IMR-90 (cell line): ENCODE measurements at regions not wholly inside any gene's neighbourhood (a gene's known extent, or its start where the extent isn't known, plus 50 kb on each side); places are given as distances from the start of the nearest gene placed in this dataset.

ENCODE experiments used
- ATAC-seq: fragments of 200-7000 bp; cut with Tn5 transposase; 2 replicates; pipeline ENCODE4 v1.9.1; 2020; ENCODE audit warnings: low read depth, mild to moderate bottlenecking, moderate library complexity
- BruUV-seq: library from RNA; stranded (reverse); fragments of 400-500 nt; replicated peaks from 2 replicates; lab custom pipeline; 2021; lab: Mats Ljungman, UMichigan
- CTCF ChIA-PET: fragments of 300-600 bp; formaldehyde crosslinking; extraction: SDS; loops from one replicate; lab custom pipeline; 2021; ENCODE audit warnings: antibody characterized with exemption; lab: Yijun Ruan, JAX
- POLR2A ChIA-PET: fragments of 300-600 bp; sonication (Branson Sonifier 250); formaldehyde crosslinking; loops from one replicate; lab custom pipeline; 2022; ENCODE audit warnings: antibody characterized with exemption; ENCODE audit not compliant: unreplicated experiment; lab: Charles Lee
- DNase-seq: peaks from one replicate; pipeline ENCODE4 v3.0.0; 2013
- H2AFZ ChIP-seq: replicated peaks from 2 replicates; pipeline ENCODE3; 2013; ENCODE audit warnings: low read length, mild to moderate bottlenecking; ENCODE audit not compliant: poor library complexity
- H2AK5ac ChIP-seq: 2 replicates; pipeline ENCODE4 v1.6.1; 2013; ENCODE audit warnings: low read depth, low read length, inconsistent platforms
- H2AK9ac ChIP-seq: replicated peaks from 2 replicates; pipeline ENCODE3; 2013; ENCODE audit warnings: mild to moderate bottlenecking, low read depth, low read length, moderate library complexity; ENCODE audit not compliant: poor library complexity
- H2BK120ac ChIP-seq: 2 replicates; pipeline ENCODE4 v1.6.1; 2013; ENCODE audit warnings: low read depth, low read length, inconsistent platforms
- H2BK15ac ChIP-seq: 3 replicates; pipeline ENCODE4 v1.6.1; 2013; ENCODE audit warnings: low read depth, low read length, inconsistent platforms
- H2BK20ac ChIP-seq: 2 replicates; pipeline ENCODE4 v1.6.1; 2013; ENCODE audit warnings: low read depth, mild to moderate bottlenecking, inconsistent platforms, low read length, moderate library complexity
- H2BK5ac ChIP-seq: 2 replicates; pipeline ENCODE4 v1.6.1; 2013; ENCODE audit warnings: mild to moderate bottlenecking, low read depth, low read length, inconsistent platforms; ENCODE audit not compliant: poor library complexity, severe bottlenecking
- H3K14ac ChIP-seq: replicated peaks from 2 replicates; pipeline ENCODE4 v1.6.1; 2013; ENCODE audit warnings: low read depth, low read length, inconsistent platforms
- H3K18ac ChIP-seq: 2 replicates; pipeline ENCODE4 v1.6.1; 2013; ENCODE audit warnings: low read depth, low read length, control low read depth
- H3K23ac ChIP-seq: 2 replicates; pipeline ENCODE4 v1.6.1; 2013; ENCODE audit warnings: low read depth, low read length, inconsistent platforms
- H3K27ac ChIP-seq: 2 replicates; pipeline ENCODE4 v1.5.1; 2013; ENCODE audit warnings: mild to moderate bottlenecking, control low read depth, low read length; ENCODE audit not compliant: insufficient read depth
- H3K27me3 ChIP-seq: 2 replicates; pipeline ENCODE4 v1.6.1; 2013; ENCODE audit warnings: low read length; ENCODE audit not compliant: control insufficient read depth, insufficient read depth
- H3K36me3 ChIP-seq: 2 replicates; pipeline ENCODE4 v1.6.1; 2013; ENCODE audit warnings: low read length, mixed read lengths; ENCODE audit not compliant: control insufficient read depth, insufficient read depth
- H3K4ac ChIP-seq: 2 replicates; pipeline ENCODE4 v1.6.1; 2013; ENCODE audit warnings: low read depth, low read length, inconsistent platforms
- H3K4me1 ChIP-seq: 2 replicates; pipeline ENCODE4 v1.6.1; 2013; ENCODE audit warnings: low read length, mixed read lengths; ENCODE audit not compliant: control insufficient read depth, insufficient read depth
- H3K4me2 ChIP-seq: 2 replicates; pipeline ENCODE4 v1.6.1; 2013; ENCODE audit warnings: low read depth, mild to moderate bottlenecking, control low read depth, low read length, moderate library complexity
- H3K4me3 ChIP-seq: 2 replicates; pipeline ENCODE4 v1.5.1; 2013; ENCODE audit warnings: low read depth, mild to moderate bottlenecking, control low read depth, low read length, moderate library complexity; ENCODE audit not compliant: insufficient read depth
- H3K56ac ChIP-seq: 2 replicates; pipeline ENCODE4 v1.6.1; 2013; ENCODE audit warnings: low read length, inconsistent platforms; ENCODE audit not compliant: insufficient read depth; ENCODE audit errors: extremely low read depth
- H3K79me1 ChIP-seq, 2 experiments: 2 replicates each; pipeline ENCODE4 v1.6.1; 2013; ENCODE audit warnings: low read length in 2 of 2, inconsistent platforms in 1 of 2, low read depth in 1 of 2
- H3K9ac ChIP-seq: 2 replicates; pipeline ENCODE4 v1.6.1; 2013; ENCODE audit warnings: low read depth, low read length, control low read depth
- H3K9me1 ChIP-seq: 2 replicates; pipeline ENCODE4 v1.6.1; 2013; ENCODE audit warnings: low read length, inconsistent platforms; ENCODE audit not compliant: insufficient read depth
- H3K9me3 ChIP-seq: 2 replicates; pipeline ENCODE4 v1.6.1; 2013; ENCODE audit warnings: low read length; ENCODE audit not compliant: control insufficient read depth, insufficient read depth
- H4K20me1 ChIP-seq: 2 replicates; pipeline ENCODE4 v1.6.1; 2013; ENCODE audit warnings: low read length, inconsistent platforms; ENCODE audit not compliant: insufficient read depth
- H4K5ac ChIP-seq: 2 replicates; pipeline ENCODE4 v1.6.1; 2013; ENCODE audit warnings: mild to moderate bottlenecking, low read depth, low read length, control low read depth
- H4K8ac ChIP-seq, 2 experiments: 2 replicates each; pipeline ENCODE4 v1.6.1; 2013; ENCODE audit warnings: low read depth in 2 of 2, low read length in 2 of 2, control low read depth in 1 of 2, inconsistent platforms in 1 of 2
- H4K91ac ChIP-seq: 2 replicates; pipeline ENCODE4 v1.6.1; 2013; ENCODE audit warnings: low read depth, low read length, inconsistent platforms; ENCODE audit not compliant: insufficient read depth
- FOS ChIP-seq: fragments of 150-350 bp; IDR thresholded peaks from 2 replicates; pipeline ENCODE4 v1.6.1; 2016; ENCODE audit warnings: low read depth, low read length
- MXI1 ChIP-seq: IDR thresholded peaks from 2 replicates; pipeline ENCODE4 v1.6.1; 2012; ENCODE audit warnings: low read depth, mild to moderate bottlenecking, low read length, moderate library complexity, borderline replicate concordance
- NFE2L2 ChIP-seq: fragments of 150-350 bp; IDR thresholded peaks from 2 replicates; pipeline ENCODE4 v1.6.1; 2016; ENCODE audit warnings: low read depth, mild to moderate bottlenecking, low read length
- RAD21 ChIP-seq: IDR thresholded peaks from 2 replicates; pipeline ENCODE4 v1.6.1; 2012; ENCODE audit warnings: low read length, improper control_type of control experiment
- RFX5 ChIP-seq: IDR thresholded peaks from 2 replicates; pipeline ENCODE4 v1.8.0; 2012; ENCODE audit warnings: low read depth, mild to moderate bottlenecking, low read length, moderate library complexity
- SMC3 ChIP-seq: fragments of 150-350 bp; IDR thresholded peaks from 2 replicates; pipeline ENCODE4 v1.6.1; 2016; ENCODE audit warnings: low read depth, mild to moderate bottlenecking, antibody characterized with exemption, low read length, moderate library complexity
- WGBS, 2 experiments: methylation state at CpG; one replicate each; pipeline versions ENCODE4 v1.1.5 to v1.1.7; 2013; ENCODE audit warnings: missing lambda C conversion rate in 2 of 2; ENCODE audit not compliant: insufficient read length in 1 of 2; ENCODE audit errors: extremely low coverage in 2 of 2; 5-methylcytosine and 5-hydroxymethylcytosine counted together
- dilution Hi-C: fragments of 300-500 bp; cut with HindIII; formaldehyde crosslinking; loops from one replicate; pipeline ENCODE4 v1.14.3; 2018; ENCODE audit warnings: low sequenced_read_pairs; ENCODE audit not compliant: unreplicated experiment
- in situ Hi-C: fragments of 300-500 bp; cut with MboI; formaldehyde crosslinking; loops from 3 replicates; pipeline ENCODE4 v1.14.3; 2019; ENCODE audit warnings: low sequenced_read_pairs, inconsistent platforms, mixed read lengths
- intact Hi-C: fragments of 100-400 bp; cut with micrococcal nuclease; formaldehyde crosslinking; loops from 2 replicates; pipeline ENCODE4 v1.10.0; 2022
- TF ChIP-seq, protein P1 (sequence below): conservative IDR thresholded peaks from 2 replicates; pipeline ENCODE4 v1.5.1; 2012; ENCODE audit warnings: mild to moderate bottlenecking, low read depth, low read length, improper control_type of control experiment
- TF ChIP-seq, protein P2 (sequence below): fragments of 150-350 bp; IDR thresholded peaks from 2 replicates; pipeline ENCODE4 v1.6.1; 2017; ENCODE audit warnings: mild to moderate bottlenecking, antibody characterized with exemption, low read length, low read depth

GRCh38 chr17:74004056-74004455 lies 199.4 kb upstream of the RPL38 start:
- Histone ChIP-seq H4K20me1 (no peaks in the 10 kb centered on the region), H2AK5ac (no peak overlapping the region), H2BK120ac (no peak overlapping the region), H4K91ac (no peak overlapping the region), H2BK15ac (no peak overlapping the region), H3K9me1 (no peaks in the 10 kb centered on the region), H2BK5ac (no peak overlapping the region), H2AFZ (no peak overlapping the region), H4K5ac (no peak overlapping the region), H3K14ac (no peak overlapping the region), H3K9me3 (peaks cover 30% of the 10 kb centered on the region), H3K36me3 (no peaks in the 10 kb centered on the region), H2BK20ac (no peak overlapping the region), H3K56ac (no peak overlapping the region), H3K4me3 (no peak overlapping the region), H3K27me3 (no peaks in the 10 kb centered on the region), H3K23ac (no peak overlapping the region), H3K4ac (no peak overlapping the region), H3K27ac (no peak overlapping the region), H3K9ac (no peak overlapping the region), H3K4me1 (no peaks in the 10 kb centered on the region), H4K8ac (no peak overlapping the region), H3K79me1 (no peaks in the 10 kb centered on the region), H2AK9ac (no peak overlapping the region), H3K4me2 (no peak overlapping the region), H3K18ac (no peak overlapping the region)
- TF ChIP-seq, protein P1, sequence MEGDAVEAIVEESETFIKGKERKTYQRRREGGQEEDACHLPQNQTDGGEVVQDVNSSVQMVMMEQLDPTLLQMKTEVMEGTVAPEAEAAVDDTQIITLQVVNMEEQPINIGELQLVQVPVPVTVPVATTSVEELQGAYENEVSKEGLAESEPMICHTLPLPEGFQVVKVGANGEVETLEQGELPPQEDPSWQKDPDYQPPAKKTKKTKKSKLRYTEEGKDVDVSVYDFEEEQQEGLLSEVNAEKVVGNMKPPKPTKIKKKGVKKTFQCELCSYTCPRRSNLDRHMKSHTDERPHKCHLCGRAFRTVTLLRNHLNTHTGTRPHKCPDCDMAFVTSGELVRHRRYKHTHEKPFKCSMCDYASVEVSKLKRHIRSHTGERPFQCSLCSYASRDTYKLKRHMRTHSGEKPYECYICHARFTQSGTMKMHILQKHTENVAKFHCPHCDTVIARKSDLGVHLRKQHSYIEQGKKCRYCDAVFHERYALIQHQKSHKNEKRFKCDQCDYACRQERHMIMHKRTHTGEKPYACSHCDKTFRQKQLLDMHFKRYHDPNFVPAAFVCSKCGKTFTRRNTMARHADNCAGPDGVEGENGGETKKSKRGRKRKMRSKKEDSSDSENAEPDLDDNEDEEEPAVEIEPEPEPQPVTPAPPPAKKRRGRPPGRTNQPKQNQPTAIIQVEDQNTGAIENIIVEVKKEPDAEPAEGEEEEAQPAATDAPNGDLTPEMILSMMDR, result no peak
- TF ChIP-seq, protein P2, sequence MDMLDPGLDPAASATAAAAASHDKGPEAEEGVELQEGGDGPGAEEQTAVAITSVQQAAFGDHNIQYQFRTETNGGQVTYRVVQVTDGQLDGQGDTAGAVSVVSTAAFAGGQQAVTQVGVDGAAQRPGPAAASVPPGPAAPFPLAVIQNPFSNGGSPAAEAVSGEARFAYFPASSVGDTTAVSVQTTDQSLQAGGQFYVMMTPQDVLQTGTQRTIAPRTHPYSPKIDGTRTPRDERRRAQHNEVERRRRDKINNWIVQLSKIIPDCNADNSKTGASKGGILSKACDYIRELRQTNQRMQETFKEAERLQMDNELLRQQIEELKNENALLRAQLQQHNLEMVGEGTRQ, result no peak
- TF ChIP-seq SMC3, result no peak
- TF ChIP-seq RAD21, result no peak
- no peak for TF ChIP-seq RFX5
- no peak for TF ChIP-seq FOS
- no peak for TF ChIP-seq MXI1
- no peak for TF ChIP-seq NFE2L2
- in situ Hi-C loops (no loop called here), intact Hi-C loops (no loop called here), dilution Hi-C loops (no loop called here)
- ATAC-seq, result no peak
- BruUV-seq, result no TSS peak
- DNase-seq, result no peak
- ChIA-PET POLR2A (no interaction called here), CTCF (no interaction called here)
- no CpG with 5 or more reads among the region's 7 CpGs for WGBS, 2 experiments
